ENCODE measurements at regions not wholly inside any gene's neighbourhood (a gene's known extent, or its start where the extent isn't known, plus 50 kb on each side); places are given as distances from the start of the nearest gene placed in this dataset.

- FAIRE-seq (no peak), DNase-seq (ENCODE audit: insufficient read length, low spot score) (no peak)
- TF ChIP-seq TAF1 (IDR thresholded peaks at IDR 0.05; ENCODE audit: low read depth, low read length) (no peak), PAX5 (IDR thresholded peaks at IDR 0.05; ENCODE audit: insufficient read depth, low read length, severe bottlenecking) (no peak), SPI1 (IDR thresholded peaks at IDR 0.05; ENCODE audit: low read depth, low read length) (no peak), POLR2AphosphoS5 (IDR thresholded peaks at IDR 0.05; ENCODE audit: low read depth, low read length) (no peak), POU2F2 (IDR thresholded peaks at IDR 0.05; ENCODE audit: low read depth, low read length) (no peak)
Observed at GRCh38 chr2:21981127-21981526, 857.4 kb downstream of the TDRD15 start.

GRCh38 chr2:21993002-21993401, 869.2 kb downstream of the TDRD15 start:
- no peak for FAIRE-seq
- no peak for DNase-seq (ENCODE audit: insufficient read length, low spot score)
- no peak for TF ChIP-seq SPI1 (IDR thresholded peaks at IDR 0.05; ENCODE audit: low read depth, low read length)
- TF ChIP-seq POLR2AphosphoS5 (IDR thresholded peaks at IDR 0.05; ENCODE audit: low read depth, low read length) = no peak
- no peak for TF ChIP-seq PAX5 (IDR thresholded peaks at IDR 0.05; ENCODE audit: insufficient read depth, low read length, severe bottlenecking)
- no peak for TF ChIP-seq POU2F2 (IDR thresholded peaks at IDR 0.05; ENCODE audit: low read depth, low read length)
- no peak for TF ChIP-seq TAF1 (IDR thresholded peaks at IDR 0.05; ENCODE audit: low read depth, low read length)
- no peak for TF ChIP-seq POLR2A (IDR thresholded peaks at IDR 0.05; ENCODE audit: low read depth, low read length)

GRCh38 chr2:21996339-21996738, 872.6 kb downstream of the TDRD15 start:
- no peak for DNase-seq (ENCODE audit: insufficient read length, low spot score)
- TF ChIP-seq POLR2A (IDR thresholded peaks at IDR 0.05; ENCODE audit: low read depth, low read length) (no peak), PAX5 (IDR thresholded peaks at IDR 0.05; ENCODE audit: insufficient read depth, low read length, severe bottlenecking) (no peak), POU2F2 (IDR thresholded peaks at IDR 0.05; ENCODE audit: low read depth, low read length) (no peak), TAF1 (IDR thresholded peaks at IDR 0.05; ENCODE audit: low read depth, low read length) (no peak), POLR2AphosphoS5 (IDR thresholded peaks at IDR 0.05; ENCODE audit: low read depth, low read length) (no peak), SPI1 (IDR thresholded peaks at IDR 0.05; ENCODE audit: low read depth, low read length) (no peak)
- FAIRE-seq = no peak

GRCh38 chr2:21999522-21999921, 875.8 kb downstream of the TDRD15 start:
- no peak for DNase-seq (ENCODE audit: insufficient read length, low spot score)
- TF ChIP-seq PAX5 (IDR thresholded peaks at IDR 0.05; ENCODE audit: insufficient read depth, low read length, severe bottlenecking) (no peak), SPI1 (IDR thresholded peaks at IDR 0.05; ENCODE audit: low read depth, low read length) (no peak)
- FAIRE-seq = no peak

GRCh38 chr2:22002066-22002465, 878.3 kb downstream of the TDRD15 start:
- FAIRE-seq (no peak), DNase-seq (ENCODE audit: insufficient read length, low spot score) (no peak)
- no peak for TF ChIP-seq POLR2AphosphoS5 (IDR thresholded peaks at IDR 0.05; ENCODE audit: low read depth, low read length)
- TF ChIP-seq TAF1 (IDR thresholded peaks at IDR 0.05; ENCODE audit: low read depth, low read length) = no peak
- no peak for TF ChIP-seq PAX5 (IDR thresholded peaks at IDR 0.05; ENCODE audit: insufficient read depth, low read length, severe bottlenecking)
- no peak for TF ChIP-seq POU2F2 (IDR thresholded peaks at IDR 0.05; ENCODE audit: low read depth, low read length)
- TF ChIP-seq POLR2A (IDR thresholded peaks at IDR 0.05; ENCODE audit: low read depth, low read length) = no peak
- TF ChIP-seq SPI1 (IDR thresholded peaks at IDR 0.05; ENCODE audit: low read depth, low read length) = no peak

- FAIRE-seq (no peak), DNase-seq (ENCODE audit: insufficient read length, low spot score) (no peak)
- TF ChIP-seq POU2F2 (IDR thresholded peaks at IDR 0.05; ENCODE audit: low read depth, low read length) = no peak
- no peak for TF ChIP-seq POLR2AphosphoS5 (IDR thresholded peaks at IDR 0.05; ENCODE audit: low read depth, low read length)
- TF ChIP-seq POLR2A (IDR thresholded peaks at IDR 0.05; ENCODE audit: low read depth, low read length) = no peak
- TF ChIP-seq TAF1 (IDR thresholded peaks at IDR 0.05; ENCODE audit: low read depth, low read length) = no peak
- TF ChIP-seq PAX5 (IDR thresholded peaks at IDR 0.05; ENCODE audit: insufficient read depth, low read length, severe bottlenecking) = no peak
- no peak for TF ChIP-seq SPI1 (IDR thresholded peaks at IDR 0.05; ENCODE audit: low read depth, low read length)
Observed at GRCh38 chr2:22003270-22003669, 879.5 kb downstream of the TDRD15 start.

- no peak for FAIRE-seq
- no peak for TF ChIP-seq POLR2A (IDR thresholded peaks at IDR 0.05; ENCODE audit: low read depth, low read length)
- no peak for TF ChIP-seq PAX5 (IDR thresholded peaks at IDR 0.05; ENCODE audit: insufficient read depth, low read length, severe bottlenecking)
- TF ChIP-seq SPI1 (IDR thresholded peaks at IDR 0.05; ENCODE audit: low read depth, low read length) = no peak
- TF ChIP-seq POU2F2 (IDR thresholded peaks at IDR 0.05; ENCODE audit: low read depth, low read length) = no peak
- TF ChIP-seq POLR2AphosphoS5 (IDR thresholded peaks at IDR 0.05; ENCODE audit: low read depth, low read length) = no peak
- no peak for TF ChIP-seq TAF1 (IDR thresholded peaks at IDR 0.05; ENCODE audit: low read depth, low read length)
- no peak for DNase-seq (ENCODE audit: insufficient read length, low spot score)
Observed at GRCh38 chr2:22011048-22011447, 887.3 kb downstream of the TDRD15 start.

- no peak for FAIRE-seq
- no peak for DNase-seq (ENCODE audit: insufficient read length, low spot score)
- no peak for TF ChIP-seq POLR2AphosphoS5 (IDR thresholded peaks at IDR 0.05; ENCODE audit: low read depth, low read length)
- no peak for TF ChIP-seq SPI1 (IDR thresholded peaks at IDR 0.05; ENCODE audit: low read depth, low read length)
- no peak for TF ChIP-seq PAX5 (IDR thresholded peaks at IDR 0.05; ENCODE audit: insufficient read depth, low read length, severe bottlenecking)
- TF ChIP-seq POLR2A (IDR thresholded peaks at IDR 0.05; ENCODE audit: low read depth, low read length) = no peak
- no peak for TF ChIP-seq TAF1 (IDR thresholded peaks at IDR 0.05; ENCODE audit: low read depth, low read length)
- no peak for TF ChIP-seq POU2F2 (IDR thresholded peaks at IDR 0.05; ENCODE audit: low read depth, low read length)
Observed at GRCh38 chr2:22020091-22020742, 896.4 kb downstream of the TDRD15 start.

GRCh38 chr2:22027345-22028005, 903.7 kb downstream of the TDRD15 start:
- no peak for TF ChIP-seq POLR2AphosphoS5 (IDR thresholded peaks at IDR 0.05; ENCODE audit: low read depth, low read length)
- no peak for TF ChIP-seq SPI1 (IDR thresholded peaks at IDR 0.05; ENCODE audit: low read depth, low read length)
- no peak for TF ChIP-seq POLR2A (IDR thresholded peaks at IDR 0.05; ENCODE audit: low read depth, low read length)
- no peak for TF ChIP-seq POU2F2 (IDR thresholded peaks at IDR 0.05; ENCODE audit: low read depth, low read length)
- no peak for TF ChIP-seq PAX5 (IDR thresholded peaks at IDR 0.05; ENCODE audit: insufficient read depth, low read length, severe bottlenecking)
- TF ChIP-seq TAF1 (IDR thresholded peaks at IDR 0.05; ENCODE audit: low read depth, low read length) = no peak
- DNase-seq (ENCODE audit: insufficient read length, low spot score) = no peak
- FAIRE-seq = no peak
